H1 (cell line): ENCODE measurements at regions not wholly inside any gene's neighbourhood (a gene's known extent, or its start where the extent isn't known, plus 50 kb on each side); places are given as distances from the start of the nearest gene placed in this dataset.

Source experiments
- CTCF ChIA-PET: fragments of 300-600 bp; sonication (Branson Sonifier 250); formaldehyde crosslinking; loops from one replicate; lab custom pipeline; 2021; ENCODE audit not compliant: partially characterized antibody; lab: Charles Lee
- POLR2A ChIA-PET: fragments of 300-600 bp; sonication (Branson Sonifier 250); formaldehyde crosslinking; loops from one replicate; lab custom pipeline; 2021; ENCODE audit warnings: inconsistent platforms; ENCODE audit not compliant: partially characterized antibody; lab: Charles Lee
- DNase-seq, 2 experiments: peaks; one replicate each; pipeline versions ENCODE4 v3.0.0 to v3.0.0-alpha.2; 2010 to 2022; ENCODE audit warnings: low spot score in 2 of 2, low read depth in 1 of 2, mixed read lengths in 1 of 2
- FAIRE-seq: peaks from 2 replicates; lab custom pipeline; 2011; peaks lifted over from hg19 to GRCh38; lab: Jason Lieb, UNC
- H2AFZ ChIP-seq: 2 replicates; pipeline ENCODE4 v1.8.1; 2012; ENCODE audit warnings: low read length, inconsistent platforms
- H2AK5ac ChIP-seq: 2 replicates; pipeline ENCODE4 v1.6.1; 2013; ENCODE audit warnings: low read depth, low read length
- H2BK120ac ChIP-seq: replicated peaks from 2 replicates; pipeline ENCODE3; 2013; ENCODE audit warnings: low read depth, low read length, inconsistent platforms
- H2BK12ac ChIP-seq: 2 replicates; pipeline ENCODE4 v1.6.1; 2013; ENCODE audit warnings: low read depth, low read length
- H2BK15ac ChIP-seq: 2 replicates; pipeline ENCODE4 v1.6.1; 2013; ENCODE audit warnings: low read length
- H2BK20ac ChIP-seq: 2 replicates; pipeline ENCODE4 v1.6.1; 2013; ENCODE audit warnings: low read length
- H2BK5ac ChIP-seq: 2 replicates; pipeline ENCODE4 v1.6.1; 2013; ENCODE audit warnings: low read depth, low read length
- H3K14ac ChIP-seq: 2 replicates; pipeline ENCODE4 v1.6.1; 2013; ENCODE audit warnings: inconsistent platforms; ENCODE audit not compliant: insufficient read length
- H3K18ac ChIP-seq: 2 replicates; pipeline ENCODE4 v1.6.1; 2013; ENCODE audit warnings: low read length; ENCODE audit errors: extremely low read depth
- H3K23ac ChIP-seq: 2 replicates; pipeline ENCODE4 v1.6.1; 2013; ENCODE audit warnings: inconsistent platforms; ENCODE audit not compliant: insufficient read length
- H3K23me2 ChIP-seq: 2 replicates; pipeline ENCODE4 v1.6.1; 2013; ENCODE audit warnings: low read depth, low read length
- H3K27ac ChIP-seq: 2 replicates; pipeline ENCODE4 v1.6.1; 2011; ENCODE audit warnings: low read depth, low read length, inconsistent platforms
- H3K27me3 ChIP-seq, 4 experiments: replicated peaks in 1 of 4; 1 replicate in 1 of 4; 2 replicates in 3 of 4; pipeline versions ENCODE4 v1.6.1 to v1.8.1; 2011 to 2013; ENCODE audit warnings: low read length in 3 of 4, mild to moderate bottlenecking in 3 of 4, inconsistent platforms in 2 of 4, mixed read lengths in 2 of 4, moderate library complexity in 1 of 4; ENCODE audit not compliant: control insufficient read depth in 3 of 4, insufficient read depth in 3 of 4; ENCODE audit errors: extremely low read depth in 1 of 4
- H3K36me3 ChIP-seq, 4 experiments: 2 replicates each; pipeline versions ENCODE4 v1.6.1 to v1.8.1; 2011 to 2013; ENCODE audit warnings: mild to moderate bottlenecking in 4 of 4, low read length in 3 of 4, moderate library complexity in 2 of 4, control low read depth in 1 of 4, inconsistent platforms in 1 of 4; ENCODE audit not compliant: insufficient read depth in 4 of 4, control insufficient read depth in 2 of 4
- H3K4ac ChIP-seq: replicated peaks from 2 replicates; pipeline ENCODE3; 2013; ENCODE audit warnings: low read length, low read depth, mixed read lengths, inconsistent platforms; ENCODE audit not compliant: insufficient read length
- H3K4me1 ChIP-seq, 4 experiments: replicated peaks in 1 of 4; 1 replicate in 1 of 4; 2 replicates in 3 of 4; pipeline versions ENCODE4 v1.6.1 to v1.8.1; 2011 to 2013; ENCODE audit warnings: low read length in 3 of 4, inconsistent platforms in 2 of 4, mixed read lengths in 1 of 4; ENCODE audit not compliant: insufficient read depth in 4 of 4, control insufficient read depth in 3 of 4
- H3K4me2 ChIP-seq, 2 experiments: 2 replicates each; pipeline versions ENCODE4 v1.6.1 to v1.8.1; 2011 to 2013; ENCODE audit warnings: low read depth in 2 of 2, low read length in 2 of 2, control low read depth in 1 of 2, inconsistent platforms in 1 of 2, mild to moderate bottlenecking in 1 of 2; ENCODE audit not compliant: insufficient read depth in 1 of 2
- H3K4me3 ChIP-seq, 4 experiments: fragments of 200-600, 300-600 bp in 1 of 4; sonication (generic), shearing (Covaris generic), sonication (Bioruptor Twin) in 1 of 4; 2 replicates each; pipeline versions ENCODE4 v1.5.1 to v1.8.1; 2011 to 2016; ENCODE audit warnings: low read length in 4 of 4, low read depth in 3 of 4, control low read depth in 2 of 4, inconsistent platforms in 2 of 4, mild to moderate bottlenecking in 2 of 4, mixed read lengths in 1 of 4, moderate library complexity in 1 of 4; ENCODE audit not compliant: insufficient read depth in 2 of 4; ENCODE audit errors: extremely low read depth in 1 of 4
- H3K56ac ChIP-seq: replicated peaks from 2 replicates; pipeline ENCODE3; 2013; ENCODE audit warnings: low read depth, mild to moderate bottlenecking, mixed read lengths, low read length, inconsistent platforms; ENCODE audit not compliant: insufficient read length
- H3K79me1 ChIP-seq: 2 replicates; pipeline ENCODE4 v1.6.1; 2013; ENCODE audit warnings: low read depth, low read length, control low read depth
- H3K79me2 ChIP-seq, 2 experiments: 2 replicates each; pipeline versions ENCODE4 v1.6.1 to v1.8.1; 2012 to 2013; ENCODE audit warnings: low read length in 2 of 2, mild to moderate bottlenecking in 2 of 2, inconsistent platforms in 1 of 2; ENCODE audit not compliant: insufficient read depth in 2 of 2, control insufficient read depth in 1 of 2
- H3K9ac ChIP-seq, 4 experiments: replicated peaks in 1 of 4; 1 replicate in 1 of 4; 2 replicates in 3 of 4; pipeline versions ENCODE4 v1.6.1 to v1.8.1; 2011 to 2013; ENCODE audit warnings: low read depth in 3 of 4, low read length in 3 of 4, control low read depth in 2 of 4, mild to moderate bottlenecking in 2 of 4, moderate library complexity in 2 of 4, inconsistent platforms in 1 of 4; ENCODE audit errors: extremely low read depth in 1 of 4
- H3K9me3 ChIP-seq, 2 experiments: 2 replicates each; pipeline versions ENCODE4 v1.6.1 to v1.8.1; 2012 to 2013; ENCODE audit warnings: mild to moderate bottlenecking in 2 of 2, moderate library complexity in 2 of 2, control low read depth in 1 of 2, inconsistent platforms in 1 of 2, low read depth in 1 of 2, low read length in 1 of 2, mixed read lengths in 1 of 2; ENCODE audit not compliant: insufficient read depth in 2 of 2
- H4K20me1 ChIP-seq, 2 experiments: replicated peaks in 1 of 2; 2 replicates each; pipeline versions ENCODE3 to v1.8.1; 2011 to 2013; ENCODE audit warnings: inconsistent platforms in 2 of 2, low read length in 2 of 2, mild to moderate bottlenecking in 1 of 2; ENCODE audit not compliant: insufficient read depth in 2 of 2, control insufficient read depth in 1 of 2
- H4K5ac ChIP-seq: 2 replicates; pipeline ENCODE4 v1.6.1; 2013; ENCODE audit warnings: low read length, low read depth, mixed read lengths, inconsistent platforms; ENCODE audit not compliant: insufficient read length
- H4K8ac ChIP-seq: 2 replicates; pipeline ENCODE4 v1.8.0; 2013; ENCODE audit warnings: mild to moderate bottlenecking, moderate library complexity, low read length, inconsistent platforms; ENCODE audit not compliant: insufficient read depth; ENCODE audit errors: extremely low read depth
- H4K91ac ChIP-seq: replicated peaks from 2 replicates; pipeline ENCODE3; 2013; ENCODE audit warnings: low read length, mixed read lengths, inconsistent platforms; ENCODE audit not compliant: insufficient read length
- WGBS, 2 experiments: shearing (Covaris generic) in 1 of 2; methylation state at CpG; one replicate each; pipeline versions ENCODE4 v1.1.6 to v1.1.7; 2013 to 2015; ENCODE audit warnings: low lambda C conversion rate in 2 of 2, mixed read lengths in 2 of 2, inconsistent platforms in 1 of 2, low coverage in 1 of 2, missing lambda C conversion rate in 1 of 2; ENCODE audit not compliant: insufficient replicate concordance in 2 of 2, insufficient coverage in 1 of 2, insufficient read length in 1 of 2; ENCODE audit errors: extremely low coverage in 1 of 2, missing lambda C conversion rate in 1 of 2; 5-methylcytosine and 5-hydroxymethylcytosine counted together

DNA sequence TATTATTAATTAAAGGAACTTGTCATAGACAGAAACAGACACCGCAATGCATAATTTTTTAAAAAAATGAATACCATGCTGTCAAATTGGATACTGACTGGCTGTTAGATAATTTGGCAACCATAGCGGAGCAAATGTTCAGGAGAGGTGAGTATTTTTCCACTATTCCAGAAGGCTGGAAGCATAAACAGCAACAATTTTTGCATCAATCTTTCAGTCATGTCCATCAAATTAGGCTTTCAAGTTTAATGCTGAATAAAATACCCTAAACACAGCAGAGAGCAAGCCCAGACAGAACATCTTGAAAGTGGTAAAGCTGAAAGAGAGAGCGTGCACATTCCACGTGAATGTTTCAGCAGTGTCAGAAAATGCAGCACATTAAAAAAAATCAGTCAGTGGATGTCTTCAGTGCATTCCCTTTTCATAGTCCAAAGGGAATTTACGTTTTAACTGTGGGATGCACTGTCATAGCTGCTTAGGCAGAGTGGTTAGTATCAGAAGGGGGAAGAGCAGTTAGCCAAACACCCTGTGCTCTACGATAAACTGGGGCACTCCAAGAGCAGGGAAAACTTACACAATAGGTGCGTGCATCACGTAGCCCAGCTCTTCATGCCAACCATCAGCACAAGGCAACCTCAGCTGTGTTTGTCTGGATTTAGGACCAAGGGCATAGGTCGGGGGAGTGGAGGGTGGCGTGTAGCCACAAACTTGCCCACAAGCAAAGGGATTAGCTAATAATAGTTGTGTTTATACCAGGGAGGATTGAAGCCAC, 116.2 kb upstream of the STMND1 start:
- Histone ChIP-seq H3K9me3 (peaks cover 3 to 6% of the 10 kb centered on the region in 2 experiments; a peak in 3 of 4 replicates), H3K23me2 (no peaks in the 10 kb centered on the region), H4K5ac (no peak overlapping the region), H2AK5ac (no peak overlapping the region), H3K18ac (no peak overlapping the region), H3K23ac (peak overlapping the region; percentile 55), H4K20me1 (no peaks in the 10 kb centered on the region), H3K79me1 (no peaks in the 10 kb centered on the region), H2BK120ac (no peak overlapping the region), H3K4me2 (no peak overlapping the region), H3K4me3 (no peak overlapping the region), H4K8ac (no peak overlapping the region; the same call in 1 of the 2 replicates), H3K56ac (no peak overlapping the region), H2BK20ac (no peak overlapping the region), H3K36me3 (no peaks in the 10 kb centered on the region; a peak in 1 of 8 replicates), H4K91ac (no peak overlapping the region), H3K9ac (no peak overlapping the region), H3K79me2 (no peaks in the 10 kb centered on the region), H3K14ac (no peak overlapping the region), H2BK5ac (no peak overlapping the region), H3K4me1 (no peaks in the 10 kb centered on the region), H3K4ac (no peak overlapping the region), H3K27ac (no peak overlapping the region), H2AFZ (no peak overlapping the region), H2BK12ac (no peak overlapping the region), H3K27me3 (no peaks in the 10 kb centered on the region), H2BK15ac (no peak overlapping the region)
- FAIRE-seq, result no peak
- POLR2A ChIA-PET, result no interaction called here
- CTCF ChIA-PET, result interaction anchor here (2.0 kb wide), 1 partner anchor 11 kb away, joined by 5 read pairs; no protein-coding TSS in a partner anchor
- 88% methylated on average over 10 of the region's 10 CpGs; no CpG with 5 or more reads in 1 of the 2 experiments for WGBS, 2 experiments
- DNase-seq, result no peak
